K562 (cell line): ENCODE measurements at regions not wholly inside any gene's neighbourhood (a gene's known extent, or its start where the extent isn't known, plus 50 kb on each side); places are given as distances from the start of the nearest gene placed in this dataset.

Source experiments
- ATAC-seq: fragments of 200-7000 bp; cut with Tn5 transposase; 3 replicates; pipeline ENCODE4 v1.9.1; 2020; ENCODE audit warnings: moderate library complexity
- BruUV-seq: library from RNA; stranded (reverse); fragments of 400-500 nt; replicated peaks from 2 replicates; lab custom pipeline; 2021; lab: Mats Ljungman, UMichigan
- CTCF ChIA-PET: fragments of 300-600 bp; formaldehyde crosslinking; extraction: SDS; loops from one replicate; lab custom pipeline; 2021; ENCODE audit warnings: low intra/inter-chr PET ratio; lab: Yijun Ruan, JAX
- POLR2A ChIA-PET: fragments of 300-600, 350-650 bp; sonication (Branson Sonifier 250); formaldehyde crosslinking; extraction: SDS; loops from one replicate; lab custom pipeline; 2021; ENCODE audit warnings: antibody characterized with exemption, inconsistent platforms; lab: Yijun Ruan, JAX
- DNase-seq, 4 experiments: peaks; one replicate each; pipeline versions ENCODE4 v3.0.0 to v3.0.0-alpha.2; 2011 to 2018; ENCODE audit warnings: low spot score in 3 of 4, mixed read lengths in 3 of 4; ENCODE audit errors: extremely low read depth in 1 of 4
- FAIRE-seq: peaks from 2 replicates; lab custom pipeline; 2011; peaks lifted over from hg19 to GRCh38; lab: Jason Lieb, UNC
- H2AFZ ChIP-seq: 2 replicates; pipeline ENCODE4 v1.6.0; 2011; ENCODE audit warnings: low read depth, low read length, control low read depth, inconsistent platforms
- H3K27ac ChIP-seq: fragments of 200-600 bp; 3 replicates; pipeline ENCODE4 v1.8.0; 2011; ENCODE audit warnings: low read depth, mild to moderate bottlenecking, control low read depth, inconsistent platforms, low read length, moderate library complexity, mixed read lengths; ENCODE audit errors: extremely low read depth
- H3K27me3 ChIP-seq, 2 experiments: fragments of 300-600 bp in 1 of 2; 2 replicates in 1 of 2; 3 replicates in 1 of 2; pipeline versions ENCODE4 v1.6.0 to v1.8.0; 2011; ENCODE audit warnings: inconsistent platforms in 2 of 2, low read length in 2 of 2, mild to moderate bottlenecking in 1 of 2, mixed read lengths in 1 of 2, moderate library complexity in 1 of 2; ENCODE audit not compliant: control insufficient read depth in 2 of 2, insufficient read depth in 2 of 2
- H3K36me3 ChIP-seq: fragments of 300-600 bp; 3 replicates; pipeline ENCODE4 v1.8.0; 2011; ENCODE audit warnings: mild to moderate bottlenecking, low read length, inconsistent platforms; ENCODE audit not compliant: control insufficient read depth, insufficient read depth
- H3K4me1 ChIP-seq, 2 experiments: fragments of 200-600 bp in 1 of 2; replicated peaks in 1 of 2; 2 replicates in 1 of 2; 3 replicates in 1 of 2; pipeline versions ENCODE4 v1.5.1 to v1.8.0; 2011; ENCODE audit warnings: inconsistent platforms in 2 of 2, low read length in 2 of 2, mild to moderate bottlenecking in 1 of 2, mixed read lengths in 1 of 2, moderate library complexity in 1 of 2; ENCODE audit not compliant: control insufficient read depth in 2 of 2, insufficient read depth in 2 of 2
- H3K4me2 ChIP-seq: 2 replicates; pipeline ENCODE4 v1.6.1; 2011; ENCODE audit warnings: low read length, control low read depth, inconsistent platforms, mixed read lengths; ENCODE audit not compliant: insufficient read depth
- H3K4me3 ChIP-seq: fragments of 200-600 bp; sonication (generic), shearing (Covaris generic); 2 replicates; pipeline ENCODE4 v1.5.1; 2016; ENCODE audit warnings: control low read depth, inconsistent platforms
- H3K79me2 ChIP-seq: fragments of 200-600 bp; 3 replicates; pipeline ENCODE4 v1.8.0; 2011; ENCODE audit warnings: low read length, inconsistent platforms; ENCODE audit not compliant: control insufficient read depth, insufficient read depth
- H3K9ac ChIP-seq, 2 experiments: 2 replicates each; pipeline versions ENCODE4 v1.6.0 to v1.6.1; 2011; ENCODE audit warnings: low read depth in 2 of 2, low read length in 2 of 2, control low read depth in 1 of 2, inconsistent platforms in 1 of 2, mild to moderate bottlenecking in 1 of 2, mixed read lengths in 1 of 2; ENCODE audit not compliant: insufficient read depth in 1 of 2
- H3K9me1 ChIP-seq: one replicate; pipeline ENCODE4 v1.6.0; 2011; ENCODE audit warnings: inconsistent platforms, mild to moderate bottlenecking, low read length, moderate library complexity; ENCODE audit not compliant: control insufficient read depth, insufficient read depth
- H3K9me3 ChIP-seq: replicated peaks from 2 replicates; pipeline ENCODE4 v1.5.1; 2011; ENCODE audit warnings: low read depth, low read length, inconsistent platforms; ENCODE audit not compliant: control insufficient read depth, insufficient read depth
- H4K20me1 ChIP-seq: replicated peaks from 2 replicates; pipeline ENCODE4 v1.6.1; 2011; ENCODE audit warnings: low read length, inconsistent platforms, mixed read lengths; ENCODE audit not compliant: control insufficient read depth, insufficient read depth
- CEBPG ChIP-seq, 3 experiments: fragments of 200-800 bp in 1 of 3; sonication (Bioruptor generic) in 1 of 3; sonication (generic) in 1 of 3; formaldehyde crosslinking in 1 of 3; IDR thresholded peaks in 2 of 3; conservative IDR thresholded peaks in 1 of 3; 2 replicates each; pipeline versions ENCODE4 v1.6.1 to v1.8.0; 2016 to 2022; ENCODE audit warnings: missing compliant biosample characterization in 2 of 3, missing genetic modification characterization in 2 of 3, mild to moderate bottlenecking in 1 of 3, missing genetic modification reagents in 1 of 3
- ESRRA ChIP-seq: fragments of 450-650 bp; IDR thresholded peaks from 2 replicates; pipeline ENCODE4 v1.6.1; 2014; ENCODE audit warnings: low read depth, mild to moderate bottlenecking, moderate library complexity, borderline replicate concordance
- EZH2 ChIP-seq: IDR thresholded peaks from 2 replicates; pipeline ENCODE4 v1.6.1; 2012; ENCODE audit warnings: low read depth, mild to moderate bottlenecking, inconsistent platforms, low read length, borderline replicate concordance
- PCBP2 ChIP-seq: fragments of 200-400 bp; formaldehyde crosslinking; IDR thresholded peaks from 2 replicates; pipeline ENCODE4 v1.6.1; 2018; ENCODE audit warnings: low read length, low read depth, mild to moderate bottlenecking, moderate library complexity; ENCODE audit not compliant: poor library complexity, severe bottlenecking
- RUNX1 ChIP-seq: sonication (generic); IDR thresholded peaks from 2 replicates; pipeline ENCODE4 v1.6.1; 2016; ENCODE audit warnings: antibody characterized with exemption, low read depth
- ZNF316 ChIP-seq: fragments of 450-650 bp; IDR thresholded peaks from 2 replicates; pipeline ENCODE4 v1.6.1; 2016
- WGBS: fragments of 100-300 bp; shearing (Covaris generic); methylation state at CpG from one replicate; pipeline ENCODE4 v1.1.6; 2016; ENCODE audit warnings: low coverage, mixed read lengths; ENCODE audit not compliant: insufficient coverage; ENCODE audit errors: missing lambda C conversion rate; 5-methylcytosine and 5-hydroxymethylcytosine counted together
- in situ Hi-C: fragments of 300-500 bp; cut with MboI; formaldehyde crosslinking; loops from 4 replicates; pipeline ENCODE4 v1.15.0; 2018; ENCODE audit warnings: inconsistent platforms, mixed read lengths
- intact Hi-C: fragments of 100-400 bp; cut with micrococcal nuclease; formaldehyde crosslinking; loops from 2 replicates; pipeline ENCODE4 v1.14.2; 2022
- TF ChIP-seq, protein P1 (sequence below), 2 experiments: fragments of 200-800 bp in 1 of 2; sonication (Bioruptor generic) in 1 of 2; sonication (generic) in 1 of 2; formaldehyde crosslinking in 1 of 2; IDR thresholded peaks in 1 of 2; conservative IDR thresholded peaks in 1 of 2; 2 replicates each; pipeline versions ENCODE4 v1.5.0 to v1.6.1; 2016 to 2020; ENCODE audit warnings: missing compliant biosample characterization in 1 of 2, missing genetic modification characterization in 1 of 2, missing genetic modification reagents in 1 of 2
- TF ChIP-seq, protein P2 (sequence below): sonication (generic); formaldehyde crosslinking; IDR thresholded peaks from 2 replicates; pipeline ENCODE4 v1.8.1; 2023; ENCODE audit warnings: mild to moderate bottlenecking, missing genetic modification reagents, moderate library complexity
- TF ChIP-seq, protein P3 (sequence below): fragments of 250-450 bp; sonication (Bioruptor Pico); IDR thresholded peaks from 2 replicates; pipeline ENCODE4 v1.5.0; 2021; ENCODE audit warnings: mild to moderate bottlenecking, borderline replicate concordance

DNA sequence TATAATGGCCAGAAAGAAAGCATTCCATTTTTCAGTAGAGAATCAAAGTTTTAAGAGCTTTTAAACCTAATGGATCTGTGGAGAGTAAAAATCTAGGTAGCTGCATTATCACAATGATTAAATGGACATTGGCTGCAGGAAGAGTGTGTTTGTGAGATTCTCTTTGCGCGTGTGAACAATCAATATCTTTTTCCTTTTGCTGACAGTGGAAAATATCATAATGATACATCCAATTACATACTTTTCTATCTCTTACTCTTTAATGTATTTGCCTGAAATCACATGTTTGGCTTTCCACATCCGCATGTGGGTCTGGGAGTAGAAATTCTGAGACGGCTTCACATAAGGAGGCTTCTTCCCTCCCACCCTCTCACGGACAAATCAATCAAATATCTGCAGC is 69.8 kb upstream of the DUSP22 start:
- intact Hi-C loops (no loop called here), in situ Hi-C loops (no loop called here)
- ChIA-PET CTCF (no interaction called here), POLR2A (interaction anchor here (1.5 kb wide), 1 partner anchor 11 kb away, joined by 4 read pairs; no protein-coding TSS in a partner anchor)
- no peaks in the 10 kb centered on the region for H3K9me1 ChIP-seq
- peaks cover 52 to 58% of the 10 kb centered on the region in 2 experiments for H3K27me3 ChIP-seq
- peaks cover 9 to 21% of the 10 kb centered on the region in 2 experiments; a peak in 4 of 5 replicates for H3K4me1 ChIP-seq
- H3K27ac ChIP-seq = no peak overlapping the region
- ATAC-seq = no peak
- BruUV-seq = no TSS peak
- no peaks in the 10 kb centered on the region for H3K79me2 ChIP-seq
- no peak for FAIRE-seq
- no peak overlapping the region for H3K9ac ChIP-seq
- 0 out of 2 replicates have a peak, but pooled peaks cover 3% of the 10 kb centered on the region for H4K20me1 ChIP-seq
- DNase-seq = no peak
- WGBS = 32% methylated on average over 5 of the region's 5 CpGs
- no peak overlapping the region for H3K4me2 ChIP-seq
- no peak overlapping the region for H3K4me3 ChIP-seq
- no peaks in the 10 kb centered on the region for H3K36me3 ChIP-seq
- TF ChIP-seq, protein P1, sequence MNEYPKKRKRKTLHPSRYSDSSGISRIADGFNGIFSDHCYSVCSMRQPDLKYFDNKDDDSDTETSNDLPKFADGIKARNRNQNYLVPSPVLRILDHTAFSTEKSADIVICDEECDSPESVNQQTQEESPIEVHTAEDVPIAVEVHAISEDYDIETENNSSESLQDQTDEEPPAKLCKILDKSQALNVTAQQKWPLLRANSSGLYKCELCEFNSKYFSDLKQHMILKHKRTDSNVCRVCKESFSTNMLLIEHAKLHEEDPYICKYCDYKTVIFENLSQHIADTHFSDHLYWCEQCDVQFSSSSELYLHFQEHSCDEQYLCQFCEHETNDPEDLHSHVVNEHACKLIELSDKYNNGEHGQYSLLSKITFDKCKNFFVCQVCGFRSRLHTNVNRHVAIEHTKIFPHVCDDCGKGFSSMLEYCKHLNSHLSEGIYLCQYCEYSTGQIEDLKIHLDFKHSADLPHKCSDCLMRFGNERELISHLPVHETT (CRISPR knock-in tag; conservative IDR thresholded peaks at IDR 0.05 in 1 of 2, IDR thresholded peaks at IDR 0.05 in 1 of 2) = no peak
- TF ChIP-seq PCBP2 (no peak), ESRRA (no peak), EZH2 (0 out of 2 replicates have a peak, but pooled peaks have one; percentile 12), CEBPG (CRISPR knock-in tag; IDR thresholded peaks at IDR 0.05) (no peak), CEBPG (tag; conservative IDR thresholded peaks at IDR 0.05 in 1 of 2, IDR thresholded peaks at IDR 0.05 in 1 of 2) (no peak), ZNF316 (peak; percentile 44; the same call in 1 of the 2 replicates), RUNX1 (no peak)
- TF ChIP-seq, protein P2, sequence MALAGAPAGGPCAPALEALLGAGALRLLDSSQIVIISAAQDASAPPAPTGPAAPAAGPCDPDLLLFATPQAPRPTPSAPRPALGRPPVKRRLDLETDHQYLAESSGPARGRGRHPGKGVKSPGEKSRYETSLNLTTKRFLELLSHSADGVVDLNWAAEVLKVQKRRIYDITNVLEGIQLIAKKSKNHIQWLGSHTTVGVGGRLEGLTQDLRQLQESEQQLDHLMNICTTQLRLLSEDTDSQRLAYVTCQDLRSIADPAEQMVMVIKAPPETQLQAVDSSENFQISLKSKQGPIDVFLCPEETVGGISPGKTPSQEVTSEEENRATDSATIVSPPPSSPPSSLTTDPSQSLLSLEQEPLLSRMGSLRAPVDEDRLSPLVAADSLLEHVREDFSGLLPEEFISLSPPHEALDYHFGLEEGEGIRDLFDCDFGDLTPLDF (CRISPR knock-in tag) = no peak
- TF ChIP-seq, protein P3, sequence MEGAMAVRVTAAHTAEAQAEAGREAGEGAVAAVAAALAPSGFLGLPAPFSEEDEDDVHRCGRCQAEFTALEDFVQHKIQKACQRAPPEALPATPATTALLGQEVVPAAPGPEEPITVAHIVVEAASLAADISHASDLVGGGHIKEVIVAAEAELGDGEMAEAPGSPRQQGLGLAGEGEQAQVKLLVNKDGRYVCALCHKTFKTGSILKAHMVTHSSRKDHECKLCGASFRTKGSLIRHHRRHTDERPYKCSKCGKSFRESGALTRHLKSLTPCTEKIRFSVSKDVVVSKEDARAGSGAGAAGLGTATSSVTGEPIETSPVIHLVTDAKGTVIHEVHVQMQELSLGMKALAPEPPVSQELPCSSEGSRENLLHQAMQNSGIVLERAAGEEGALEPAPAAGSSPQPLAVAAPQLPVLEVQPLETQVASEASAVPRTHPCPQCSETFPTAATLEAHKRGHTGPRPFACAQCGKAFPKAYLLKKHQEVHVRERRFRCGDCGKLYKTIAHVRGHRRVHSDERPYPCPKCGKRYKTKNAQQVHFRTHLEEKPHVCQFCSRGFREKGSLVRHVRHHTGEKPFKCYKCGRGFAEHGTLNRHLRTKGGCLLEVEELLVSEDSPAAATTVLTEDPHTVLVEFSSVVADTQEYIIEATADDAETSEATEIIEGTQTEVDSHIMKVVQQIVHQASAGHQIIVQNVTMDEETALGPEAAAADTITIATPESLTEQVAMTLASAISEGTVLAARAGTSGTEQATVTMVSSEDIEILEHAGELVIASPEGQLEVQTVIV (CRISPR knock-in tag) = no peak
- no peaks in the 10 kb centered on the region for H3K9me3 ChIP-seq
- H2AFZ ChIP-seq = no peak overlapping the region
